Ovary (tissue), 7 donors: ENCODE measurements at regions not wholly inside any gene's neighbourhood (a gene's known extent, or its start where the extent isn't known, plus 50 kb on each side); places are given as distances from the start of the nearest gene placed in this dataset.

Source experiments
- DNase-seq, 5 donors: peaks; one replicate each; pipeline ENCODE4 v3.0.0-alpha.2; 2019 to 2020
- H3K27ac ChIP-seq, 2 donors: fragments of 200-600 bp; one replicate each; pipeline versions ENCODE4 v1.5.1 to v1.8.0; 2019 to 2022
- H3K27me3 ChIP-seq: fragments of 200-600 bp; one replicate; pipeline ENCODE4 v1.8.0; 2022
- H3K36me3 ChIP-seq: fragments of 200-600 bp; sonication (generic); one replicate; pipeline ENCODE4 v1.5.1; 2019
- H3K4me1 ChIP-seq: one replicate; pipeline ENCODE4 v1.8.1; 2013; ENCODE audit warnings: mild to moderate bottlenecking, moderate library complexity; ENCODE audit not compliant: insufficient read depth
- H3K4me3 ChIP-seq: fragments of 200-600 bp; sonication (generic); one replicate; pipeline ENCODE4 v1.5.1; 2017
- H3K9me3 ChIP-seq, 2 donors: fragments of 200-600 bp in 1 of 2; sonication (generic) in 1 of 2; one replicate each; pipeline versions ENCODE4 v1.5.1 to v1.8.1; 2013 to 2019; ENCODE audit warnings: mild to moderate bottlenecking in 1 of 2, moderate library complexity in 1 of 2
- CTCF ChIP-seq, 3 donors: fragments of 450-650 bp in 2 of 3; fragments of 200-600 bp in 1 of 3; IDR thresholded peaks; one replicate each; pipeline versions ENCODE4 v1.5.1 to v1.8.0; 2016 to 2022; ENCODE audit warnings: antibody characterized with exemption in 3 of 3, mild to moderate bottlenecking in 1 of 3
- EP300 ChIP-seq: sonication (generic); formaldehyde crosslinking; IDR thresholded peaks from one replicate; pipeline ENCODE4 v1.6.1; 2017; ENCODE audit warnings: antibody characterized with exemption
- POLR2A ChIP-seq: fragments of 450-650 bp; IDR thresholded peaks from one replicate; pipeline ENCODE4 v1.6.1; 2017; ENCODE audit warnings: antibody characterized with exemption, mild to moderate bottlenecking, moderate library complexity
- WGBS, 3 donors: extraction: QIAGEN DNeasy Blood & Tissue Kit in 1 of 3; methylation state at CpG; one replicate each; pipeline versions ENCODE4 v1.1.5 to v1.1.7; 2013 to 2017; 5-methylcytosine and 5-hydroxymethylcytosine counted together
- intact Hi-C, 4 donors: fragments of 100-400 bp; cut with DNase I; formaldehyde crosslinking; loops; one replicate each; pipeline versions ENCODE4 v1.11.0 to v1.15.1; 2022 to 2023
- donor health status: DM: no; HTN: no; CAD: no; lungs with moderate emphysema.
- donor health status: DM: no; HTN: no; CAD: no.
- donor health status: Bipolar disorder and iron deficiency.
- donor health status: DM: no; HTN: no; CAD: no.
- donor health status: DM: yes; HTN: yes; CAD: no.

- intact Hi-C loops: no loop called here
- H3K4me1 ChIP-seq: no peaks in the 10 kb centered on the region
- H3K27me3 ChIP-seq: no peaks in the 10 kb centered on the region
- H3K9me3 ChIP-seq: no peaks in the 10 kb centered on the region
- no peaks in the 10 kb centered on the region for H3K36me3 ChIP-seq
- no peak overlapping the region for H3K4me3 ChIP-seq
- TF ChIP-seq EP300 (no peak), POLR2A (no peak), CTCF (IDR thresholded peaks at IDR 0.05) (no peak)
- WGBS, 3 donors: 82 to 87% (median 85%) methylated on average over 2 of the region's 2 CpGs
- DNase-seq: no peak
- no peak overlapping the region for H3K27ac ChIP-seq
Observed at GRCh38 chr4:136908122-136908521, 624.2 kb downstream of the PCDH18 start.

- H3K9me3 ChIP-seq: no peaks in the 10 kb centered on the region
- H3K4me1 ChIP-seq: no peaks in the 10 kb centered on the region
- TF ChIP-seq CTCF (IDR thresholded peaks at IDR 0.05): no peak
- no peak for TF ChIP-seq EP300
- no peak for TF ChIP-seq POLR2A
- DNase-seq: no peak
- H3K4me3 ChIP-seq: no peak overlapping the region
- H3K27me3 ChIP-seq: no peaks in the 10 kb centered on the region
- no peak overlapping the region for H3K27ac ChIP-seq
- intact Hi-C loops: no loop called here
- H3K36me3 ChIP-seq: no peaks in the 10 kb centered on the region
- WGBS, 3 donors: 97 to 98% (median 98%) methylated on average over 2 of the region's 2 CpGs
Observed at GRCh38 chr4:136900696-136901095, 631.6 kb downstream of the PCDH18 start.

- 54 to 79% (median 64%) methylated on average over 1 of the region's 1 CpG for WGBS, 3 donors
- TF ChIP-seq CTCF (IDR thresholded peaks at IDR 0.05) (no peak), EP300 (no peak), POLR2A (no peak)
Observed at GRCh38 chr4:136898590-136899248, 633.6 kb downstream of the PCDH18 start.

GRCh38 chr4:136893573-136893972, 638.7 kb downstream of the PCDH18 start:
- Histone ChIP-seq H3K27me3 (no peaks in the 10 kb centered on the region), H3K4me3 (no peak overlapping the region), H3K9me3 (no peaks in the 10 kb centered on the region), H3K4me1 (no peaks in the 10 kb centered on the region), H3K36me3 (no peaks in the 10 kb centered on the region), H3K27ac (no peak overlapping the region)
- 50 to 85% (median 66%) methylated on average over 1 of the region's 1 CpG for WGBS, 3 donors
- intact Hi-C loops: no loop called here
- TF ChIP-seq POLR2A (no peak), EP300 (no peak), CTCF (IDR thresholded peaks at IDR 0.05) (no peak)
- DNase-seq: no peak

More at GRCh38 chr4:136898590-136899248, 633.6 kb downstream of the PCDH18 start:
- Histone ChIP-seq H3K27ac (no peak overlapping the region), H3K36me3 (no peaks in the 10 kb centered on the region), H3K27me3 (no peaks in the 10 kb centered on the region), H3K4me1 (no peaks in the 10 kb centered on the region), H3K9me3 (no peaks in the 10 kb centered on the region), H3K4me3 (no peak overlapping the region)
- no peak for DNase-seq
- intact Hi-C loops: no loop called here
